Gastroesophageal sphincter (tissue), 3 donors: ENCODE measurements at regions not wholly inside any gene's neighbourhood (a gene's known extent, or its start where the extent isn't known, plus 50 kb on each side); places are given as distances from the start of the nearest gene placed in this dataset.

ENCODE experiments used
- CTCF ChIP-seq, 4 experiments: fragments of 200-600 bp in 2 of 4; fragments of 450-650 bp in 2 of 4; sonication (generic) in 1 of 4; IDR thresholded peaks; one replicate each; pipeline ENCODE4 v1.5.1; 2017 to 2019; ENCODE audit warnings: antibody characterized with exemption in 4 of 4, mild to moderate bottlenecking in 2 of 4, moderate library complexity in 2 of 4
- POLR2A ChIP-seq, 2 donors: fragments of 450-650 bp; IDR thresholded peaks; one replicate each; pipeline ENCODE4 v1.6.1; 2017; ENCODE audit warnings: antibody characterized with exemption in 2 of 2, mild to moderate bottlenecking in 2 of 2, moderate library complexity in 1 of 2
- POLR2AphosphoS5 ChIP-seq: sonication (generic); formaldehyde crosslinking; IDR thresholded peaks from one replicate; pipeline ENCODE4 v1.6.1; 2017; ENCODE audit warnings: antibody characterized with exemption

GRCh38 chr4:181372014-181372413 is 871.2 kb upstream of the TENM3 start:
- TF ChIP-seq CTCF (IDR thresholded peaks at IDR 0.05) (no peak), POLR2A (IDR thresholded peaks at IDR 0.05) (no peak), POLR2AphosphoS5 (no peak)
